ENCODE measurements at regions not wholly inside any gene's neighbourhood (a gene's known extent, or its start where the extent isn't known, plus 50 kb on each side); places are given as distances from the start of the nearest gene placed in this dataset.

DNA sequence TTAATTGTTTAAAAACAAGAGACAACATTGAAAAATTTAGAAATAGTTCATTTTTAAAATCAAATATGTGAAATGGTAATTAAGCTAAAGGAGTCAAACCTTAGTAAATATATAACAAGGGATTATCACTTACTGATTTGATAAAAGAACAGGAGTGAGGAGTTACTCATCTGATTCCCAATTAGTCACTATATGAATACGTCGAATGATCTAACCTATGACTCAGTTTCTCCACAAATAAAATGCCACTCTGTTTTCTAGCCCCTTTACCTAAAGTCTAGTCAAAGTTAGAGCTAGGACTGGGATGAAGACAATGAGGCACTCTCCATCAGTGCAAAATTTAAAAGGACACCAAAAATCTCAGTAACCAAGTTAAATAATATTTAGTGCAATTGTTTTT is 70.4 kb upstream of the RASEF start:
- Histone ChIP-seq H4K20me1 (ENCODE audit: insufficient read depth) (no peaks in the 10 kb centered on the region), H3K4me3 (replicated peaks in 1 of 2; ENCODE audit: low read depth in 1 of 2, low read length in 2 of 2) (no peak overlapping the region), H3K36me3 (ENCODE audit: control insufficient read depth in 1 of 2, insufficient read depth in 2 of 2, low read length in 2 of 2) (no peaks in the 10 kb centered on the region), H2AFZ (ENCODE audit: low read depth, low read length, poor library complexity, severe bottlenecking) (no peak overlapping the region), H3K4me2 (ENCODE audit: low read length) (no peak overlapping the region), H3K27me3 (ENCODE audit: insufficient read depth, low read length) (no peaks in the 10 kb centered on the region), H3K27ac (ENCODE audit: low read depth, low read length) (no peak overlapping the region), H3K4me1 (ENCODE audit: control insufficient read depth in 1 of 2, insufficient read depth in 2 of 2, low read length in 2 of 2) (no peaks in the 10 kb centered on the region), H3K9ac (ENCODE audit: low read length) (no peak overlapping the region), H3K79me2 (ENCODE audit: insufficient read depth, low read length) (no peaks in the 10 kb centered on the region), H3K9me3 (ENCODE audit: control insufficient read depth in 1 of 2, insufficient read depth in 1 of 2, low read depth in 1 of 2, low read length in 2 of 2) (peaks cover 0 to 6% of the 10 kb centered on the region in 2 experiments; a peak in 1 of 4 replicates), H3K9me2 (ENCODE audit: insufficient read depth) (no peaks in the 10 kb centered on the region)
- no peak for ATAC-seq
- intact Hi-C loops (cut with micrococcal nuclease) = no loop called here
- no peak for DNase-seq (ENCODE audit: low read depth, low spot score)
- BruUV-seq (replicated peaks) = no TSS peak
- ChIA-PET CTCF (no interaction called here), POLR2A (no interaction called here), RAD21 (ENCODE audit: low non-redundant PET in 1 of 2, low total read pairs in 2 of 2, uncharacterized antibody in 2 of 2, unreplicated experiment in 2 of 2) (no interaction called here)
- TF ChIP-seq SP1 (IDR thresholded peaks at IDR 0.05; ENCODE audit: low read depth) = no peak

DNA sequence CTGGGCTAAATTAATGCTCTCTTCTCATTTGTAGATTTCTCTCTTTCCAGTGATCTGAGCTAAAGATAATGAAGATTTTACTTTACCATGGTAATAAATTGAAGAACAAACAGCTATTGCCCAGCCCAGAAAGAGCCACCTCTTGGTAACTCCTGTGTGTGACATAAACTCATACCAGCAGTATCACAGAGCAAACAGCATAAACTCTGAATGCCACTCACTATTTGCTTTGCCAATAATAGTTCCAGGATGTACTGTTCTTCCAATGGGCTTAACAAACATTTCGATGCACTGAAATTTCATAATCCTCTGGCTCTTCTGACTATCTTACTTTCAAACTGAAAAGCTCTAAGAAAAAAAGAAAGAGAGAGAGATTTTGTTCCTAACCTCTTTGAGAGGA is 69.8 kb upstream of the RASEF start:
- CTCF ChIA-PET = no interaction called here
- no peak overlapping the region for H3K4me2 ChIP-seq (ENCODE audit: low read length)
- no peak for DNase-seq (ENCODE audit: low read depth, low spot score)
- TF ChIP-seq MAX (IDR thresholded peaks at IDR 0.05) (no peak), CEBPB (IDR thresholded peaks at IDR 0.05; ENCODE audit: low read depth) (no peak), EZH2 (IDR thresholded peaks at IDR 0.05) (no peak), TCF7L2 (IDR thresholded peaks at IDR 0.05; ENCODE audit: borderline replicate concordance, extremely low read depth, insufficient read depth, insufficient read length) (no peak), ZNF274 (IDR thresholded peaks at IDR 0.05; ENCODE audit: low read depth, low read length) (no peak), EGR1 (IDR thresholded peaks at IDR 0.05; ENCODE audit: low read depth) (no peak), EZH2phosphoT487 (IDR thresholded peaks at IDR 0.05; ENCODE audit: borderline replicate concordance) (no peak), POLR2AphosphoS5 (IDR thresholded peaks at IDR 0.05; ENCODE audit: low read depth, low read length) (no peak), YY1 (IDR thresholded peaks at IDR 0.05; ENCODE audit: extremely low read depth, insufficient replicate concordance, low read depth, low read length) (no peak), FOSL1 (IDR thresholded peaks at IDR 0.05; ENCODE audit: low read depth) (no peak)
- TF ChIP-seq, protein P1, sequence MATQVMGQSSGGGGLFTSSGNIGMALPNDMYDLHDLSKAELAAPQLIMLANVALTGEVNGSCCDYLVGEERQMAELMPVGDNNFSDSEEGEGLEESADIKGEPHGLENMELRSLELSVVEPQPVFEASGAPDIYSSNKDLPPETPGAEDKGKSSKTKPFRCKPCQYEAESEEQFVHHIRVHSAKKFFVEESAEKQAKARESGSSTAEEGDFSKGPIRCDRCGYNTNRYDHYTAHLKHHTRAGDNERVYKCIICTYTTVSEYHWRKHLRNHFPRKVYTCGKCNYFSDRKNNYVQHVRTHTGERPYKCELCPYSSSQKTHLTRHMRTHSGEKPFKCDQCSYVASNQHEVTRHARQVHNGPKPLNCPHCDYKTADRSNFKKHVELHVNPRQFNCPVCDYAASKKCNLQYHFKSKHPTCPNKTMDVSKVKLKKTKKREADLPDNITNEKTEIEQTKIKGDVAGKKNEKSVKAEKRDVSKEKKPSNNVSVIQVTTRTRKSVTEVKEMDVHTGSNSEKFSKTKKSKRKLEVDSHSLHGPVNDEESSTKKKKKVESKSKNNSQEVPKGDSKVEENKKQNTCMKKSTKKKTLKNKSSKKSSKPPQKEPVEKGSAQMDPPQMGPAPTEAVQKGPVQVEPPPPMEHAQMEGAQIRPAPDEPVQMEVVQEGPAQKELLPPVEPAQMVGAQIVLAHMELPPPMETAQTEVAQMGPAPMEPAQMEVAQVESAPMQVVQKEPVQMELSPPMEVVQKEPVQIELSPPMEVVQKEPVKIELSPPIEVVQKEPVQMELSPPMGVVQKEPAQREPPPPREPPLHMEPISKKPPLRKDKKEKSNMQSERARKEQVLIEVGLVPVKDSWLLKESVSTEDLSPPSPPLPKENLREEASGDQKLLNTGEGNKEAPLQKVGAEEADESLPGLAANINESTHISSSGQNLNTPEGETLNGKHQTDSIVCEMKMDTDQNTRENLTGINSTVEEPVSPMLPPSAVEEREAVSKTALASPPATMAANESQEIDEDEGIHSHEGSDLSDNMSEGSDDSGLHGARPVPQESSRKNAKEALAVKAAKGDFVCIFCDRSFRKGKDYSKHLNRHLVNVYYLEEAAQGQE (IDR thresholded peaks at IDR 0.05; ENCODE audit: low read depth) = no peak
- TF ChIP-seq, protein P2, sequence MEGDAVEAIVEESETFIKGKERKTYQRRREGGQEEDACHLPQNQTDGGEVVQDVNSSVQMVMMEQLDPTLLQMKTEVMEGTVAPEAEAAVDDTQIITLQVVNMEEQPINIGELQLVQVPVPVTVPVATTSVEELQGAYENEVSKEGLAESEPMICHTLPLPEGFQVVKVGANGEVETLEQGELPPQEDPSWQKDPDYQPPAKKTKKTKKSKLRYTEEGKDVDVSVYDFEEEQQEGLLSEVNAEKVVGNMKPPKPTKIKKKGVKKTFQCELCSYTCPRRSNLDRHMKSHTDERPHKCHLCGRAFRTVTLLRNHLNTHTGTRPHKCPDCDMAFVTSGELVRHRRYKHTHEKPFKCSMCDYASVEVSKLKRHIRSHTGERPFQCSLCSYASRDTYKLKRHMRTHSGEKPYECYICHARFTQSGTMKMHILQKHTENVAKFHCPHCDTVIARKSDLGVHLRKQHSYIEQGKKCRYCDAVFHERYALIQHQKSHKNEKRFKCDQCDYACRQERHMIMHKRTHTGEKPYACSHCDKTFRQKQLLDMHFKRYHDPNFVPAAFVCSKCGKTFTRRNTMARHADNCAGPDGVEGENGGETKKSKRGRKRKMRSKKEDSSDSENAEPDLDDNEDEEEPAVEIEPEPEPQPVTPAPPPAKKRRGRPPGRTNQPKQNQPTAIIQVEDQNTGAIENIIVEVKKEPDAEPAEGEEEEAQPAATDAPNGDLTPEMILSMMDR (IDR thresholded peaks at IDR 0.05 in 2 of 3, conservative IDR thresholded peaks at IDR 0.05 in 1 of 3; ENCODE audit: borderline replicate concordance in 1 of 3, insufficient read depth in 1 of 3, low read depth in 2 of 3, low read length in 2 of 3) = no peak

More for the DNA sequence above, 69.8 kb upstream of the RASEF start:
- intact Hi-C loops (cut with micrococcal nuclease) = no loop called here
- no peak for ATAC-seq
- no peaks in the 10 kb centered on the region for H4K20me1 ChIP-seq (ENCODE audit: insufficient read depth)
- H3K9ac ChIP-seq (ENCODE audit: low read length) = no peak overlapping the region
- H2AFZ ChIP-seq (ENCODE audit: low read depth, low read length, poor library complexity, severe bottlenecking) = no peak overlapping the region
- no peaks in the 10 kb centered on the region for H3K36me3 ChIP-seq (ENCODE audit: control insufficient read depth in 1 of 2, insufficient read depth in 2 of 2, low read length in 2 of 2)
- no peaks in the 10 kb centered on the region for H3K79me2 ChIP-seq (ENCODE audit: insufficient read depth, low read length)
- H3K4me3 ChIP-seq (replicated peaks in 1 of 2; ENCODE audit: low read depth in 1 of 2, low read length in 2 of 2) = no peak overlapping the region
- H3K4me1 ChIP-seq (ENCODE audit: control insufficient read depth in 1 of 2, insufficient read depth in 2 of 2, low read length in 2 of 2) = no peaks in the 10 kb centered on the region
- POLR2A ChIA-PET = no interaction called here
- no peaks in the 10 kb centered on the region for H3K27me3 ChIP-seq (ENCODE audit: insufficient read depth, low read length)
- BruUV-seq (replicated peaks) = no TSS peak
- no peak overlapping the region for H3K27ac ChIP-seq (ENCODE audit: low read depth, low read length)
- peaks cover 0 to 6% of the 10 kb centered on the region in 2 experiments; a peak in 1 of 4 replicates for H3K9me3 ChIP-seq (ENCODE audit: control insufficient read depth in 1 of 2, insufficient read depth in 1 of 2, low read depth in 1 of 2, low read length in 2 of 2)
- RAD21 ChIA-PET (ENCODE audit: low non-redundant PET in 1 of 2, low total read pairs in 2 of 2, uncharacterized antibody in 2 of 2, unreplicated experiment in 2 of 2) = no interaction called here
- no peaks in the 10 kb centered on the region for H3K9me2 ChIP-seq (ENCODE audit: insufficient read depth)

Measured in HCT116 (cell line).